Astrocyte (in vitro differentiated cells and primary cell): ENCODE measurements at regions not wholly inside any gene's neighbourhood (a gene's known extent, or its start where the extent isn't known, plus 50 kb on each side); places are given as distances from the start of the nearest gene placed in this dataset.

Experiments used
- DNase-seq: peaks from one replicate; pipeline ENCODE4 v3.0.0-alpha.2; 2010; ENCODE audit warnings: low read depth
- FAIRE-seq: peaks from 2 replicates; lab custom pipeline; 2011; peaks lifted over from hg19 to GRCh38; lab: Jason Lieb, UNC
- H2AFZ ChIP-seq: 2 replicates; pipeline ENCODE4 v1.6.0; 2012; ENCODE audit warnings: low read depth, low read length, inconsistent platforms
- H3K27ac ChIP-seq: 2 replicates; pipeline ENCODE4 v1.5.1; 2011; ENCODE audit warnings: low read depth, low read length, inconsistent platforms
- H3K27me3 ChIP-seq: 2 replicates; pipeline ENCODE4 v1.6.0; 2011; ENCODE audit warnings: low read length, inconsistent platforms; ENCODE audit not compliant: insufficient read depth
- H3K36me3 ChIP-seq: 2 replicates; pipeline ENCODE4 v1.5.1; 2011; ENCODE audit warnings: low read length, inconsistent platforms; ENCODE audit not compliant: insufficient read depth
- H3K4me1 ChIP-seq: 2 replicates; pipeline ENCODE4 v1.5.1; 2011; ENCODE audit warnings: low read length, inconsistent platforms; ENCODE audit not compliant: insufficient read depth
- H3K4me2 ChIP-seq: 2 replicates; pipeline ENCODE4 v1.6.0; 2012; ENCODE audit warnings: low read length, inconsistent platforms
- H3K4me3 ChIP-seq: 2 replicates; pipeline ENCODE4 v1.5.1; 2011; ENCODE audit warnings: low read depth, mild to moderate bottlenecking, low read length, inconsistent platforms; ENCODE audit not compliant: insufficient read depth
- H3K79me2 ChIP-seq: 2 replicates; pipeline ENCODE4 v1.6.0; 2012; ENCODE audit warnings: mild to moderate bottlenecking, low read length, inconsistent platforms; ENCODE audit not compliant: insufficient read depth
- H3K9ac ChIP-seq: 2 replicates; pipeline ENCODE4 v1.6.0; 2012; ENCODE audit warnings: mild to moderate bottlenecking, low read length, inconsistent platforms
- H3K9me3 ChIP-seq: 2 replicates; pipeline ENCODE4 v1.5.1; 2012; ENCODE audit warnings: low read depth, mild to moderate bottlenecking, low read length, inconsistent platforms; ENCODE audit not compliant: insufficient read depth
- H4K20me1 ChIP-seq: 2 replicates; pipeline ENCODE4 v1.6.0; 2012; ENCODE audit warnings: low read length, inconsistent platforms; ENCODE audit not compliant: insufficient read depth
- H3K27ac Mint-ChIP-seq: one replicate; pipeline ENCODE4 v1.8.0; 2021; ENCODE audit warnings: mild to moderate bottlenecking, mixed read lengths; ENCODE audit not compliant: unreplicated experiment
- H3K27me3 Mint-ChIP-seq: one replicate; pipeline ENCODE4 v1.8.0; 2021; ENCODE audit warnings: low read depth, mixed read lengths; ENCODE audit not compliant: unreplicated experiment
- H3K36me3 Mint-ChIP-seq: one replicate; pipeline ENCODE4 v1.8.0; 2021; ENCODE audit warnings: low read depth, mixed read lengths; ENCODE audit not compliant: unreplicated experiment
- H3K4me1 Mint-ChIP-seq: one replicate; pipeline ENCODE4 v1.8.0; 2021; ENCODE audit warnings: low read depth, mixed read lengths; ENCODE audit not compliant: unreplicated experiment
- H3K4me3 Mint-ChIP-seq: one replicate; pipeline ENCODE4 v1.8.0; 2021; ENCODE audit warnings: mild to moderate bottlenecking, moderate library complexity, mixed read lengths; ENCODE audit not compliant: unreplicated experiment
- H3K9me3 Mint-ChIP-seq: one replicate; pipeline ENCODE4 v1.8.0; 2021; ENCODE audit warnings: mild to moderate bottlenecking, mixed read lengths; ENCODE audit not compliant: unreplicated experiment
- EZH2 ChIP-seq: IDR thresholded peaks from 2 replicates; pipeline ENCODE4 v1.6.1; 2012; ENCODE audit warnings: mild to moderate bottlenecking, low read length, inconsistent platforms; ENCODE audit not compliant: insufficient read depth
- TF ChIP-seq, protein P1 (sequence below): IDR thresholded peaks from 2 replicates; pipeline ENCODE4 v1.5.1; 2011; ENCODE audit warnings: low read depth, mild to moderate bottlenecking, inconsistent platforms, low read length, moderate library complexity; ENCODE audit not compliant: insufficient read depth

GRCh38 chr2:75808793-75809535, 98.2 kb upstream of the GCFC2 start:
- Histone ChIP-seq H4K20me1 (no peaks in the 10 kb centered on the region), H2AFZ (no peak overlapping the region), H3K4me1 (no peaks in the 10 kb centered on the region), H3K27ac (no peak overlapping the region), H3K4me3 (no peak overlapping the region), H3K9ac (no peak overlapping the region), H3K9me3 (no peaks in the 10 kb centered on the region), H3K27me3 (no peaks in the 10 kb centered on the region), H3K36me3 (no peaks in the 10 kb centered on the region), H3K4me2 (no peak overlapping the region), H3K79me2 (no peaks in the 10 kb centered on the region)
- FAIRE-seq (no peak), DNase-seq (no peak)
- Mint-ChIP-seq H3K36me3 (no peaks in the 10 kb centered on the region), H3K4me3 (no peak overlapping the region), H3K9me3 (peaks cover 2% of the 10 kb centered on the region), H3K27me3 (no peaks in the 10 kb centered on the region), H3K4me1 (no peaks in the 10 kb centered on the region), H3K27ac (no peak overlapping the region)
- no peak for TF ChIP-seq EZH2
- TF ChIP-seq, protein P1, sequence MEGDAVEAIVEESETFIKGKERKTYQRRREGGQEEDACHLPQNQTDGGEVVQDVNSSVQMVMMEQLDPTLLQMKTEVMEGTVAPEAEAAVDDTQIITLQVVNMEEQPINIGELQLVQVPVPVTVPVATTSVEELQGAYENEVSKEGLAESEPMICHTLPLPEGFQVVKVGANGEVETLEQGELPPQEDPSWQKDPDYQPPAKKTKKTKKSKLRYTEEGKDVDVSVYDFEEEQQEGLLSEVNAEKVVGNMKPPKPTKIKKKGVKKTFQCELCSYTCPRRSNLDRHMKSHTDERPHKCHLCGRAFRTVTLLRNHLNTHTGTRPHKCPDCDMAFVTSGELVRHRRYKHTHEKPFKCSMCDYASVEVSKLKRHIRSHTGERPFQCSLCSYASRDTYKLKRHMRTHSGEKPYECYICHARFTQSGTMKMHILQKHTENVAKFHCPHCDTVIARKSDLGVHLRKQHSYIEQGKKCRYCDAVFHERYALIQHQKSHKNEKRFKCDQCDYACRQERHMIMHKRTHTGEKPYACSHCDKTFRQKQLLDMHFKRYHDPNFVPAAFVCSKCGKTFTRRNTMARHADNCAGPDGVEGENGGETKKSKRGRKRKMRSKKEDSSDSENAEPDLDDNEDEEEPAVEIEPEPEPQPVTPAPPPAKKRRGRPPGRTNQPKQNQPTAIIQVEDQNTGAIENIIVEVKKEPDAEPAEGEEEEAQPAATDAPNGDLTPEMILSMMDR, result no peak

DNA sequence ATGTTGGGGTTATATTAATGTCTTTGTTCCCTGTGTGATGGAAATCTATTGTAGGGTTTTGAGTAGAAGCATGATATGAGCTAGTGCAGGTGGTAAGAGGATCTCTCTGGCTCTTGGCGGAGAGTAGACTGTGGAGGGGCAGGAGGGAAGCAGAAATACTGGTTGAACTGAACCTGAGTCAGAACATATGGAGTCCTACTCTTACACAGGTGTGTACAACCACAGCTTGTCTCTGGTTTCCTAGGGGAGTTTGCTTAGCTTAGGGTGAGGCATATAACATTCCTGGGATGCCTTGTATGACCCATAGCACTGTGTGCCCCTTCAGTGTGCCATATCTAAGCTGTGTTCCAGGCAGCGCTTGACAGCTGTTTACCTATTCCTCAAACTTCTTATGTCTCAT, 97.3 kb upstream of the GCFC2 start:
- no peaks in the 10 kb centered on the region for H3K27me3 Mint-ChIP-seq
- no peak overlapping the region for H3K4me3 Mint-ChIP-seq
- H3K4me1 Mint-ChIP-seq, result no peaks in the 10 kb centered on the region
- H3K27ac Mint-ChIP-seq, result no peak overlapping the region
- Histone ChIP-seq H3K27ac (no peak overlapping the region), H4K20me1 (no peaks in the 10 kb centered on the region), H3K4me2 (no peak overlapping the region), H2AFZ (no peak overlapping the region), H3K27me3 (no peaks in the 10 kb centered on the region), H3K4me3 (no peak overlapping the region), H3K9ac (no peak overlapping the region), H3K36me3 (no peaks in the 10 kb centered on the region), H3K79me2 (no peaks in the 10 kb centered on the region), H3K4me1 (no peaks in the 10 kb centered on the region), H3K9me3 (no peaks in the 10 kb centered on the region)
- DNase-seq (no peak), FAIRE-seq (no peak)
- TF ChIP-seq, protein P1, result no peak
- no peak for TF ChIP-seq EZH2
- H3K9me3 Mint-ChIP-seq, result no peaks in the 10 kb centered on the region
- no peaks in the 10 kb centered on the region for H3K36me3 Mint-ChIP-seq
